Progenitor cell of endocrine pancreas (in vitro differentiated cells): ENCODE measurements at regions not wholly inside any gene's neighbourhood (a gene's known extent, or its start where the extent isn't known, plus 50 kb on each side); places are given as distances from the start of the nearest gene placed in this dataset.
A peak's percentile ranks its signal among the peaks of the same experiment; 100 is the strongest.
"Not testable (repeated sequence)": the region's sequence is repeated elsewhere in the genome, so short reads cannot be mapped to it uniquely, and the experiment has no call there.

ENCODE experiments used
- DNase-seq: peaks from one replicate; pipeline ENCODE4 v3.0.0; 2021; ENCODE audit warnings: low spot score; ENCODE audit not compliant: unreplicated experiment
- H3K27ac Mint-ChIP-seq: 2 replicates; pipeline ENCODE4 v1.8.0; 2021; ENCODE audit warnings: mild to moderate bottlenecking, moderate library complexity, mixed read lengths
- H3K27me3 Mint-ChIP-seq: 2 replicates; pipeline ENCODE4 v1.8.0; 2021; ENCODE audit warnings: mixed read lengths
- H3K36me3 Mint-ChIP-seq: 2 replicates; pipeline ENCODE4 v1.8.0; 2022; ENCODE audit warnings: mixed read lengths; ENCODE audit not compliant: insufficient read depth
- H3K4me1 Mint-ChIP-seq: 2 replicates; pipeline ENCODE4 v1.8.0; 2021; ENCODE audit warnings: low read depth, mixed read lengths
- H3K4me3 Mint-ChIP-seq: 2 replicates; pipeline ENCODE4 v1.8.0; 2021; ENCODE audit warnings: low read depth, mild to moderate bottlenecking, moderate library complexity, mixed read lengths
- H3K9me3 Mint-ChIP-seq: 2 replicates; pipeline ENCODE4 v1.8.0; 2021; ENCODE audit warnings: low read depth, mixed read lengths
- TF ChIP-seq, protein P1 (sequence below): fragments of 200-600 bp; sonication (generic); IDR thresholded peaks from one replicate; pipeline ENCODE4 v1.5.0; 2021; ENCODE audit warnings: antibody characterized with exemption, mild to moderate bottlenecking; ENCODE audit not compliant: unreplicated experiment

DNA sequence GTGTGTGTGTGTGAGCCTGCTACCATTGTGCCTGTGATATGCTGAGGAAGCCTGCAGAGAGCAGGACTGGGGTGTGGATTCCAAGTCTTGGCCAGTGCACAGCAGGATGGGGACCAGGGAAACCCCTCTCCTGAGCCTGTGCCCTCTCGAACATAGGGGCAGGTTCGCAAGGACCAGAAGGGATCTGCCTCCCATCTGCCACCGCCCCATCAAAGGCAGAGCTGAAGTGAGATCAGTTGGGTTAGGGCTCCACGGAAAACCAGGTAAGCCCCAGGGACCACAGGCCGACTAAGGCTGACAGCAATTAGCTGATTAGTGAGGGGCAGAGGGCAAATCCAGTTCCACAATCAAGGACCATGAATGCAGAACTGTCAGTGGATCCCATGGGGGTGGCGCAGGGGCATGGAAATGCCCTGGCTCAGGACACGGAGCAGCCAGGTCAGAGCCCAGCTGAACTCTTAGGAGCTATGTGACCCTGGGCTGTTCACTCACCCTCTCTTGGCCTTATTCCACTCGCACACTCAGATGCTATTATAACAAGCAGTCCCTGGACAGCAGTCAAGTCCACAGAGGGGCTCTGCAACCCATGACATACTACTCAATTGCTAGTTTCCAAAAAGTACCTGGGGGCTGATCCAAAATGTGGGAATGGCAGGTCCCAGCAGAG lies 84.2 kb upstream of the ID2 start:
- no peak for DNase-seq
- Mint-ChIP-seq H3K9me3 (no peaks in the 10 kb centered on the region), H3K4me1 (peaks cover 4% of the 10 kb centered on the region), H3K27ac (no peak overlapping the region), H3K4me3 (no peak overlapping the region), H3K36me3 (no peaks in the 10 kb centered on the region), H3K27me3 (no peaks in the 10 kb centered on the region)
- TF ChIP-seq, protein P1, sequence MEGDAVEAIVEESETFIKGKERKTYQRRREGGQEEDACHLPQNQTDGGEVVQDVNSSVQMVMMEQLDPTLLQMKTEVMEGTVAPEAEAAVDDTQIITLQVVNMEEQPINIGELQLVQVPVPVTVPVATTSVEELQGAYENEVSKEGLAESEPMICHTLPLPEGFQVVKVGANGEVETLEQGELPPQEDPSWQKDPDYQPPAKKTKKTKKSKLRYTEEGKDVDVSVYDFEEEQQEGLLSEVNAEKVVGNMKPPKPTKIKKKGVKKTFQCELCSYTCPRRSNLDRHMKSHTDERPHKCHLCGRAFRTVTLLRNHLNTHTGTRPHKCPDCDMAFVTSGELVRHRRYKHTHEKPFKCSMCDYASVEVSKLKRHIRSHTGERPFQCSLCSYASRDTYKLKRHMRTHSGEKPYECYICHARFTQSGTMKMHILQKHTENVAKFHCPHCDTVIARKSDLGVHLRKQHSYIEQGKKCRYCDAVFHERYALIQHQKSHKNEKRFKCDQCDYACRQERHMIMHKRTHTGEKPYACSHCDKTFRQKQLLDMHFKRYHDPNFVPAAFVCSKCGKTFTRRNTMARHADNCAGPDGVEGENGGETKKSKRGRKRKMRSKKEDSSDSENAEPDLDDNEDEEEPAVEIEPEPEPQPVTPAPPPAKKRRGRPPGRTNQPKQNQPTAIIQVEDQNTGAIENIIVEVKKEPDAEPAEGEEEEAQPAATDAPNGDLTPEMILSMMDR: no peak

DNA sequence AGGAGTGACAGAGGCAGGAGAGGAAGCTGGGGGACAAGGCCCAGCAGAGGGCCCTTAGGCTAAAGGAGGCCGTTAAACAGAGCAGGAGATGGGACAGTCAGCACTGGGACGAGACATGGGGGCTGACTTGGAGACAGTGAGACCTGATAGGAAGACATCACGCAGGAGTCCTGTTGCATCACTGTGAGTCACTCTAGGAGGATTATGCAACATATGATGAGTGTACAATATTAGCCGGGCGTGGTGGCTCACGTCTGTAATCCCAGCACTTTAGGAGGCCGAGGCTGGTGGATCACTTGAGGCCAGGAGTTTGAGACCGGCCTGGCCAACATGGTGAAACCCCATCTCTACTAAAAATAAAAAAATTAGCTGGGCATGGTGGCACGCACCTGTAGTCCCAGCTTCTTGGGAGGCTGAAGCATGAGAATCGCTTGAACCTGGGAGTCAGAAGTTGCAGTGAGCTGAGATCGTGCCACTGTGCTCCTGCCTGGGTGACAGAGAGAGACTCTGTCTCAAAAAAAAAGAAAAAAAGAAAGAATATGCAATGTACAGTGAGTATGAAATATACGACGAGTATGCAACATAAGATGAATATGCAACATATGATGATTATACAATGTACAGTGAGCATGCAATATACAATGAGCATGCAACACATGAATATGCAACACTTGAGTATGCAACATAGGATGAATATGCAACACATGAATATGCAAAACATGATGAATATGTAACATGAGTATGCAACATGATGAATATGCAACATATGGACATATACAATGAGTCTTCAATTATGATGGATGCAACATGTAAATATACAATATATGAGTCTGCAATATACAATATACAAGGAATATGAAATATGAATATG lies 83.3 kb upstream of the ID2 start:
- TF ChIP-seq, protein P1: no peak
- H3K27ac Mint-ChIP-seq: no peak overlapping the region

DNA sequence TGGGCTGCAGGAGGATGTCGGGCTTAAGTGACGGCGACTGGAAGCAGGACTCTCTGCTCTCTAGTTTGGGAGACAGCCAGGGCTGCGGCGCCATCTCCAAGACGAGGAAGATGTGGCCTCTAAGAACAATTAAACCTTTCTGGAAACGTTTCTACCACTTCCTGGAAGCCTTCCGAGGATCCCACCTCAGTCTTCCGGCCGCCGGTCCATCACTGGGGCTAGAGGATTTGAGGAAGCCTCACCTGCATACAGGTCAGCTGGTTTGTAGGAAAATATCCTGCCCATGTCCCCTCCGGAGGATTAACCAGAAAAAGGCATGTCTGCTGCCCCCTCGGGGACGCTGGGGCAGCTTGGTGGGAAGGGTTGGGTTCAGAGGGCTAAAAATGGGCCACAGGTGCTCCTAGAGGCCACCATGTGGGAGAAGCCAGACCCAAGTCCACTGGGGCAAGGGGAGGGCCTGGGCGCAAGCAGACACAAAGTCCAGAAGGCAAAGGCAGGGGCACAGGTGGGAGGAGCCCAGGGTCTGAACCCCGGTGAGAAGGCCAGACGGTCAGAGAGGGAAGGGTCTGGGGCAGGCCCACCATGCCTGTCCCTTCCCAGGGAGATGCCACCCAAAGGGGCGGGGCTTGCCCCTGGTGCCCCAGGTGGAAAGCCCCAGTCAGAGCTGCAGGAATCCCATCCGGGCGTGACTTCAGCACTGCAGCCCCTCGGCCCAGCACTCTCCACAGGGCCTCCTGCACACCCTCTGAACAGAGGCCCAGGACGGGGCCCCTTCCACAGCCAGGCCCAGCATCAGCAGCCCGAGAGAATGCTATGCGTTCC lies 82.2 kb upstream of the ID2 start:
- H3K4me1 Mint-ChIP-seq: peaks cover 11% of the 10 kb centered on the region
- H3K27ac Mint-ChIP-seq: no peak overlapping the region

More for the DNA sequence above, 83.3 kb upstream of the ID2 start:
- no peaks in the 10 kb centered on the region for H3K9me3 Mint-ChIP-seq
- no peak for DNase-seq
- H3K36me3 Mint-ChIP-seq: no peaks in the 10 kb centered on the region
- H3K4me1 Mint-ChIP-seq: peaks cover 11% of the 10 kb centered on the region
- H3K4me3 Mint-ChIP-seq: no peak overlapping the region
- H3K27me3 Mint-ChIP-seq: no peaks in the 10 kb centered on the region

DNA sequence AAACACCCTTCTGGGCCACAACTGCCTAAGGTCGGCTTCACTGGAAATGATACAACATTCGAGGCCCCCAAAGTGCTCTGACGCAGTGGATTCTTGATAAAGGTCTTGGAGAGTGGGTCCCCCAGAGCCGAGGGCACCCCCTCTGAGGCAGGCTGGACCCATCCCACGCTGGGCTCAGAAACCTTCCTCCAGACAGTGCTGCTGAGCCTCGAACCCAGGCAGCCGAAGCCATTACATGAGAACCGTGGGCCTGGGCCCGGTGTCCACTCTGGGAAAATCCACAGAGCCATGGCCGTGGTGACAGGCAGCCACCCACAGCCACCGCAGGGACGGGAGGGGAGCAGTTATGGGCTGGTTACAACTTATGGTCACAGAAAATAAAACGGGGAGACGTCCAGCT lies 81.4 kb upstream of the ID2 start:
- H3K9me3 Mint-ChIP-seq: no peaks in the 10 kb centered on the region
- TF ChIP-seq, protein P1: no peak
- no peak overlapping the region for H3K4me3 Mint-ChIP-seq
- no peak overlapping the region for H3K27ac Mint-ChIP-seq
- no peaks in the 10 kb centered on the region for H3K36me3 Mint-ChIP-seq
- no peak for DNase-seq
- no peaks in the 10 kb centered on the region for H3K27me3 Mint-ChIP-seq
- H3K4me1 Mint-ChIP-seq: peaks cover 9% of the 10 kb centered on the region

More for the DNA sequence above, 82.2 kb upstream of the ID2 start:
- no peaks in the 10 kb centered on the region for H3K27me3 Mint-ChIP-seq
- no peak overlapping the region for H3K4me3 Mint-ChIP-seq
- no peaks in the 10 kb centered on the region for H3K9me3 Mint-ChIP-seq
- TF ChIP-seq, protein P1: no peak
- DNase-seq: no peak
- H3K36me3 Mint-ChIP-seq: no peaks in the 10 kb centered on the region

DNA sequence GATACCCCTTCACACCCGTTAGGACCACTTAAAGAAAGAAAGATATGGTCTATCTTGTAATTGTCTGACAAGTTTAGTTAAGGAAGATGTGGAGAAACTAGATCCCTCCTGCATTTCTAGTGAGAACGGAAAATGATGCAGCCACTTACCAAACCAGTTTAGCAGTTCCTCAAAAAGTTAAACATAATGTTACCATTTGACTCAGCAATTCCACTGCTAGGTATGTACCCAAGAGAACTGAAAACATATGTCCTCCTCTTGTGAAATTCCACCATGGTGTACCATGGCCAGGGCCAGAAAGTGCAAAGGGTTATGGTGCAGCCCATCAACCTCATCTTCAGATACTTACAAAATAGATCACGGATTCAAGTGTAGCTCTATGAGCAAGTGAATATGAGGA lies 79.0 kb upstream of the ID2 start:
- Mint-ChIP-seq H3K9me3 (no peaks in the 10 kb centered on the region), H3K27ac (peak overlapping the region; percentile 12), H3K36me3 (no peaks in the 10 kb centered on the region), H3K4me3 (no peak overlapping the region), H3K4me1 (peaks cover 13% of the 10 kb centered on the region), H3K27me3 (no peaks in the 10 kb centered on the region)
- DNase-seq: no peak
- TF ChIP-seq, protein P1: no peak

DNA sequence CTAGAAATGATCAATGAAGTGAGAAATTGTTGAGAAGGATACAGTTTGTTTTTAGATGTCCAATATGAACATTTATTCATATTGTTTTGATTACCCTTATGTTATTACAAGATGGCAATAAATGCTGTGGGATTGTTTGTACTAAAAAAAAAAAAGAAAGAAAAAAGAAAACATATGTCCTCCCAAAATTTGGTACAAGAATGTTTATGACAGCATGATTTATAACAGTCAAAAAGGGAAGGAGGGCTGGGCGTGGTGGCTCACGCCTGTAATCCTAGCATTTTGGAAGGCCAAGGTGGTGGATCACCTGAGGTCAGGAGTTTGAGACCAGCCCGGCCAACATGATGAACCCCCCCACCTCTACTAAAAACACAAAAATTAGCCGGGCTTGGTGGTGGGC lies 78.5 kb upstream of the ID2 start:
- not testable (repeated sequence) for DNase-seq, H3K27me3 Mint-ChIP-seq, H3K27ac Mint-ChIP-seq, H3K4me3 Mint-ChIP-seq, H3K36me3 Mint-ChIP-seq, H3K9me3 Mint-ChIP-seq
- H3K4me1 Mint-ChIP-seq: peaks cover 13% of the 10 kb centered on the region
